HFF-Myc (cell line): ENCODE measurements at regions not wholly inside any gene's neighbourhood (a gene's known extent, or its start where the extent isn't known, plus 50 kb on each side); places are given as distances from the start of the nearest gene placed in this dataset.

Experiments
- DNase-seq: peaks from one replicate; pipeline ENCODE4 v3.0.0-alpha.2; 2011; ENCODE audit warnings: low read depth; ENCODE audit errors: extremely low read depth
- H3K4me3 ChIP-seq: replicated peaks from 2 replicates; pipeline ENCODE4 v1.5.1; 2011; ENCODE audit warnings: low read depth, mild to moderate bottlenecking, control low read depth, low read length
- TF ChIP-seq, protein P1 (sequence below): IDR thresholded peaks from 2 replicates; pipeline ENCODE4 v1.5.1; 2012; ENCODE audit warnings: mild to moderate bottlenecking, low read depth, low read length, control low read depth; ENCODE audit errors: missing control alignments

- no peak overlapping the region for H3K4me3 ChIP-seq
- DNase-seq = no peak
- TF ChIP-seq, protein P1, sequence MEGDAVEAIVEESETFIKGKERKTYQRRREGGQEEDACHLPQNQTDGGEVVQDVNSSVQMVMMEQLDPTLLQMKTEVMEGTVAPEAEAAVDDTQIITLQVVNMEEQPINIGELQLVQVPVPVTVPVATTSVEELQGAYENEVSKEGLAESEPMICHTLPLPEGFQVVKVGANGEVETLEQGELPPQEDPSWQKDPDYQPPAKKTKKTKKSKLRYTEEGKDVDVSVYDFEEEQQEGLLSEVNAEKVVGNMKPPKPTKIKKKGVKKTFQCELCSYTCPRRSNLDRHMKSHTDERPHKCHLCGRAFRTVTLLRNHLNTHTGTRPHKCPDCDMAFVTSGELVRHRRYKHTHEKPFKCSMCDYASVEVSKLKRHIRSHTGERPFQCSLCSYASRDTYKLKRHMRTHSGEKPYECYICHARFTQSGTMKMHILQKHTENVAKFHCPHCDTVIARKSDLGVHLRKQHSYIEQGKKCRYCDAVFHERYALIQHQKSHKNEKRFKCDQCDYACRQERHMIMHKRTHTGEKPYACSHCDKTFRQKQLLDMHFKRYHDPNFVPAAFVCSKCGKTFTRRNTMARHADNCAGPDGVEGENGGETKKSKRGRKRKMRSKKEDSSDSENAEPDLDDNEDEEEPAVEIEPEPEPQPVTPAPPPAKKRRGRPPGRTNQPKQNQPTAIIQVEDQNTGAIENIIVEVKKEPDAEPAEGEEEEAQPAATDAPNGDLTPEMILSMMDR = no peak
Measured at GRCh38 chr7:117929237-117929636, 56.0 kb upstream of the CTTNBP2 start.

GRCh38 chr7:117931314-117931713, 58.1 kb upstream of the CTTNBP2 start:
- no peak overlapping the region for H3K4me3 ChIP-seq
- TF ChIP-seq, protein P1 = no peak
- no peak for DNase-seq

DNA sequence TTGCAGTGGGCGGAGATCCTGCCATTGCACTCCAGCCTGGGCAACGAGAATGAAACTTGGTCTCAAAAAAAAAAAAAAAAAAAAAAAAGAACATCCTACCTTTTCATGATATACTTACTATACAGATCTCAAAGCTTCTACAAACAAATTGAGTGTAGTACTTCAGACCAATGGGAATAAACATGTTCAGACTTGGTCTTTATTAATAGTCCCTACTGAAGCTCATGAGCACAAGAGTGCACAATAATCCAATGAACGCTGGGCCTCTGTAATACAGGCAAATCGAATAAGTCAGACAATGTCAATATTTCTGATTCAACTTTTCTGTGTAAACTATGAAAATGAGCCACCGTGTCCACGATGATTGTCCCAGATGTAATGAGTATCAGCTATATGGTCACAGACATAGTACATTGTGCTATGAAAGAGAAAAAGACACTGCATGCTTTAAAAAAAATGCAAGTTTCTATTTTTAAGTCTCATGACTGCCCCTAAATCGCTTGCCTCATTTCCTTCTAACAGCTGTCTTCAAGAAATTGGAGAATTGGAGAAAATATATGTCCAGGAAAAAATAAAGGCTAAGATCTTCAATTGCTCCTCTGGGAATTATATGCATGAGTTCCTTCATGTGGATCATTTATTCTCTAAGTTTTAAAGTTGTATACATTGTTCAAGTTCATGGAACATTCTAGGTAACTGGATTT, 64.0 kb upstream of the CTTNBP2 start:
- TF ChIP-seq, protein P1 = no peak
- no peak for DNase-seq
- no peak overlapping the region for H3K4me3 ChIP-seq

DNA sequence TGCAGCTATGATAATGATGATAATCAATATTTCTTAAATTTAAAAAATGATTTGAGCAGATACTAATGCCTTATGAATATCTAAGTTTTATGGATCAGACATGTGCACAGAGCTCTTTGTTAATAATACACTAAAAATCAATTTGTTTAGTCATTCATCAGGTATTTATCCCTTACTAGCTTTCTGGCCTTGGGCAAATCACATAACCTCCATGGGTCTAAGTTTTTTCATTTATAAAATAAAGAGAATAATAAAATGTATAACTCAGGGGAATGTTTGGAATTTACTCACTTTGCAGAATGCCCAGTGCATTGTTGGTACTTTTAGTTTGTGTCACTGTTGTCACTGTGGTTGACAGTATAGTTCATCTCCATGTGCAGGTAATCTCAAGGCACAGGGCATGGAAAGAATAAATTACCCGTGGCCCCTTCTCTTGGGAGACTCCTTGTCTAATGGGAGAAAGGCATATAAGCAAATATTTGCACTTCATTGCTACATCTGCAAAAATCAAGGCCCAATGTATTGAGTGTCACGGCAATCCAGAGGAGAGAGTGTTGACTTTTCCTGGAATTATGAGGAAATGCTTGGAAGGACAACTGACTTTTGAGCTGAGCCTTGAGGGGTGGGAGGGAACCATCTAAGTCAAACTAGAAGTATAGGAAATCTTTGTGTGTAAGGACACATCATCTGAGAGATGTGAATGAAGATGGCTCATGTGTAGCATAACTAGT, 64.7 kb upstream of the CTTNBP2 start:
- DNase-seq = no peak
- H3K4me3 ChIP-seq = no peak overlapping the region
- TF ChIP-seq, protein P1 = no peak

DNA sequence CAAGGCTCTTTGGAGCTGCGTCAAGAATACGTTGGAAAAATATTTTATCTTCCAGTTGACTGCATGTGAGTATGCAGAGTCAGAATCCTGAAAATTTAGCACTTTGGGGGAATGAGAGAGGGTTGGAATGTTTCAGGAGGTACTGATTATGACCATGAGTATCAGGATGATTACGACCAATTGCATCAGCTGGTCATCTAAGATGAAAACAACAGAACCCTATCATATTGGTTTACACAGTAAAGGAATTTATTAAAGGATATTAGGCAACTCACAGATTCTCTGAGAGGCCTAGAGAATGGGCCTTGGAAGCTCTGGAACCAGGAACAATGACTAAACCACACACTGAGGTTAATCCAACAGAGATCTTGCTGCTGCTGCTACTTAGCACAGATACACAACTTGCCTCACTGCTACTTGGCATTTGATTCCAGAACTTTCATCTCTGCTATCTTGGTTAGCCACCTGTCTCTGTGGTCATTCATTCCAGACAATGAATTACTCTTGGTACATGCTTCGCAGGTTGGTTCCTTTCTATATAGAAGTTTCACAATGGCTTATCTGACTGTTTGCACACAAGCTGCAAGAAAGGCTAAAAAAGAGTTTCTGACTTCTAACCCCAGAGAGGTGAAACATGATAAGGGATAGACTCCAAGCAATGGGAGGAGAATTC, 68.0 kb upstream of the CTTNBP2 start:
- TF ChIP-seq, protein P1 = no peak
- no peak for DNase-seq
- no peak overlapping the region for H3K4me3 ChIP-seq

DNA sequence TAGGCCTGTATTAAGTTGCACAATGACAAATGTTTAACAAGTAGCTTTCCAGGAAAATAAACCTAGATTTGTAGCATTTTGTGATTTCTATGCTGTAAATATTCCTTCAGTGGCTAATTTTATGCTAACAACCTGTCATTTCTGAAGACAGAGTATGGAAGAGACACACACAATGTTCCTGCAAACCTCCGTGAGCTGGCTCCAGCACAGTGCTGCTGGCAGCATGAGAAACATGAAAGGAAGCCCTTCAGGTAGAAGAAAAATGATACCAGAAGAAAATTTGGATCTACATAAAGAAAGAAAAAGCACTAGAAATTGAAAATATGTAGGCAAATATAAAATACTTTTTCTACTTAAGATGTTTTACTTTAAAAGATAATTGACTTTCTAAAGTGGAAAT, 69.5 kb upstream of the CTTNBP2 start:
- TF ChIP-seq, protein P1 = no peak
- no peak for DNase-seq
- no peak overlapping the region for H3K4me3 ChIP-seq
